ENCODE measurements at regions not wholly inside any gene's neighbourhood (a gene's known extent, or its start where the extent isn't known, plus 50 kb on each side); places are given as distances from the start of the nearest gene placed in this dataset.
A peak's percentile ranks its signal among the peaks of the same experiment; 100 is the strongest.
"Not testable (repeated sequence)": the region's sequence is repeated elsewhere in the genome, so short reads cannot be mapped to it uniquely, and the experiment has no call there.

DNA sequence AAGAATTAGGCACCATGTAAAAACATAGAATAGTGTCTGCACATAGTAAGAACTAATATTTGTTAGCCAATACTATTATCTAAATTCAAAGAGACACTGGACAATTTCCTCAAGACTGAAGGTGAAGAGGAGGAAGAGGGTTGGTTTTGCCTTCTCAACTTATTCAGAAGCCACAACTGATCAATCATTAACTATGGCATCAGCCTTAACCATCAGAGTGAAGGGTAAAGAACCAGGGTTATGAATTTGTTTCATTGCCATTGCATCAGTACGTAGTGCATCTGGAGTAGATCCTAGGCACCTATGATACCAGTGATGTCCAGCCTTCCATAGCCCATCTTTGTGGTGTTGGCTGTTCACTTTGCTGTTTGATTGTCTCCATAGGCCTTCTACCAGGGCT is 421.7 kb upstream of the DEPDC1 start:
- H3K4me3 ChIP-seq: no peak overlapping the region
- intact Hi-C loops (cut with DNase I): no loop called here
- H3K9me3 ChIP-seq: no peaks in the 10 kb centered on the region
- H3K27me3 ChIP-seq: no peaks in the 10 kb centered on the region
- TF ChIP-seq, protein P1, sequence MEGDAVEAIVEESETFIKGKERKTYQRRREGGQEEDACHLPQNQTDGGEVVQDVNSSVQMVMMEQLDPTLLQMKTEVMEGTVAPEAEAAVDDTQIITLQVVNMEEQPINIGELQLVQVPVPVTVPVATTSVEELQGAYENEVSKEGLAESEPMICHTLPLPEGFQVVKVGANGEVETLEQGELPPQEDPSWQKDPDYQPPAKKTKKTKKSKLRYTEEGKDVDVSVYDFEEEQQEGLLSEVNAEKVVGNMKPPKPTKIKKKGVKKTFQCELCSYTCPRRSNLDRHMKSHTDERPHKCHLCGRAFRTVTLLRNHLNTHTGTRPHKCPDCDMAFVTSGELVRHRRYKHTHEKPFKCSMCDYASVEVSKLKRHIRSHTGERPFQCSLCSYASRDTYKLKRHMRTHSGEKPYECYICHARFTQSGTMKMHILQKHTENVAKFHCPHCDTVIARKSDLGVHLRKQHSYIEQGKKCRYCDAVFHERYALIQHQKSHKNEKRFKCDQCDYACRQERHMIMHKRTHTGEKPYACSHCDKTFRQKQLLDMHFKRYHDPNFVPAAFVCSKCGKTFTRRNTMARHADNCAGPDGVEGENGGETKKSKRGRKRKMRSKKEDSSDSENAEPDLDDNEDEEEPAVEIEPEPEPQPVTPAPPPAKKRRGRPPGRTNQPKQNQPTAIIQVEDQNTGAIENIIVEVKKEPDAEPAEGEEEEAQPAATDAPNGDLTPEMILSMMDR (IDR thresholded peaks at IDR 0.05): no peak
- peak overlapping the region; percentile 26 to 49 for H3K27ac ChIP-seq
- no peaks in the 10 kb centered on the region for H3K36me3 ChIP-seq
- no peak for DNase-seq (ENCODE audit: low spot score in 2 of 2)
- peaks cover 0 to 19% of the 10 kb centered on the region in 2 donors for H3K4me1 ChIP-seq

DNA sequence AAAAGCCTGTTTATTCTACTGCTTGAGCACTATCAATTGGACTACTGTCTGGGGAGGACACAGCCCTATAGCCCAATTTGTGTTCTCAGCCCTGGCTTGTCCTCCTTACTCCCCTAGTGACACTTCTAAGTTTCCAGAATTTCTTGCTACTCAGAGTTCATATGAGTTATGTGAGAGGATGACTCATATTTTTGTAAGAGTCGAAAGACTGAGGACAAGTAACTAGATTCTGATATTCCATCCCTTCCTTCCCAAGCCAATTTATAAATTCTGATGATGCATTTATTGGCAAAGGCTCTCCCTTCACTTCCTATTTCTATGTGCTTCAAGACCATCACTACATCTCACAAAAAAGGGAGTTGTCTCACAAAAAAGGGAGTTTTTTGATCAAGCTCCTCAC is 422.2 kb upstream of the DEPDC1 start:
- no peaks in the 10 kb centered on the region for H3K36me3 ChIP-seq
- no peak overlapping the region for H3K4me3 ChIP-seq
- peaks cover 0 to 19% of the 10 kb centered on the region in 2 donors for H3K4me1 ChIP-seq
- no peaks in the 10 kb centered on the region for H3K9me3 ChIP-seq
- no peaks in the 10 kb centered on the region for H3K27me3 ChIP-seq
- intact Hi-C loops (cut with DNase I): no loop called here
- H3K27ac ChIP-seq: peak overlapping the region; percentile 26 to 63
- no peak for DNase-seq (ENCODE audit: low spot score in 2 of 2)
- TF ChIP-seq, protein P1 (IDR thresholded peaks at IDR 0.05): no peak

DNA sequence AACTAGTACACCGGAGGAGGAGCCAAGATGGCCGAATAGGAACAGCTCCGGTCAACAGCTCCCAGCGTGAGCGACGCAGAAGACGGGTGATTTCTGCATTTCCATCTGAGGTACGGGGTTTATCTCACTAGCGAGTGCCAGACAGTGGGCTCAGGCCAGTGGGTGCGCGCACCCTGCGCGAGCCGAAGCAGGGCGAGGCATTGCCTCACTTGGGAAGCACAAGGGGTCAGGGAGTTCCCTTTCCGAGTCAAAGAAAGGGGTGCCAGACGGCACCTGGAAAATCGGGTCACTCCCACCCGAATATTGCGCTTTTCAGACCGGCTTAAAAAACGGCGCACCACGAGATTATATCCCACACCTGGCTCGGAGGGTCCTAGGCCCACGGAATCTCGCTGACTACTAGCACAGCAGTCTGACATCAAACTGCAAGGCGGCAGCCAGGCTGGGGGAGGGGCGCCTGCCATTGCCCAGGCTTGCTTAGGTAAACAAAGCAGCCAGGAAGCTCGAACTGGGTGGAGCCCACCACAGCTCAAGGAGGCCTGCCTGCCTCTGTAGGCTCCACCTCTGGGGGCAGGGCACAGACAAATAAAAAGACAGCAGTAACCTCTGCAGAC is 426.7 kb upstream of the DEPDC1 start:
- H3K36me3 ChIP-seq; intact Hi-C loops (cut with DNase I); H3K4me1 ChIP-seq; DNase-seq (ENCODE audit: low spot score in 2 of 2); H3K27ac ChIP-seq; H3K27me3 ChIP-seq; H3K4me3 ChIP-seq; H3K9me3 ChIP-seq: not testable (repeated sequence)

DNA sequence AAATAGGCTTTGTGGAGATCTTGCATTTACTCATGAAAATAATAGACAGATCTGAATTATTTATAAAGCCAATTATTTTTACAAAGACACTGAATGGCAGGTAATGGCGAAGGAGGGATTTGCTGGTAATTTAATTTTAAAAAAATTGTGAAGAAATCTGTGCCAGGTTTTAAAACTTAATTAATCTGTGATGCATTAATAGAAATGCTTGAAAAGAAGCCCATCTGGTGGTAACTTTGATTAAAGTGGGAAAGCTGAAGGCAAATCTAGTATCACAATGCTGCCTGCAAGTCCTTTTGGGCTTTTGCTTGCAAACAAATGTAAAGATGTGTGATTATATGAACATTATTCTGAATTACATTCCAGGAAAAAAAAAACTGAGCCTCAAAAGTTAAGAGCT is 433.2 kb upstream of the DEPDC1 start:
- no peaks in the 10 kb centered on the region for H3K9me3 ChIP-seq
- DNase-seq (ENCODE audit: low spot score in 2 of 2): no peak
- no peak overlapping the region for H3K4me3 ChIP-seq
- no peaks in the 10 kb centered on the region for H3K4me1 ChIP-seq
- no peaks in the 10 kb centered on the region for H3K27me3 ChIP-seq
- intact Hi-C loops (cut with DNase I): no loop called here
- H3K36me3 ChIP-seq: no peaks in the 10 kb centered on the region
- TF ChIP-seq, protein P1 (IDR thresholded peaks at IDR 0.05): no peak
- H3K27ac ChIP-seq: no peak overlapping the region

DNA sequence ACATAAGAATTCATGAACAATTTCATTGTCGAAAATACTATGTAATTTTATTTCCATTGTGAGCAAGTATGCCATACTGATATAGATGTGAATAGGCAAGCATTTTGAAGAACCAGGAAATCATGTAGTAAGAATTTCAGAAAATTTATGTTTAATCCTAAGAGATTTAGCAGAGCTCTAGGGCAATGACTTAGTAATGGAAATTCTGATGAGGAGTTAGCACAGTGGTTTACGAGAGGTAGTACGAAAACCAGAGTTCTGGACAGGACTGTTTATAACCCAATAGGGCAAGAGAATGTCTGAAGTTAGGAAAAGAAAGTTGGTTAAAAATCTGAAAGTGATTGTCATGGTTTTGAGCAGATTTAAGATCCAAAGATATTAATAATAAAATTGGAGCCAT is 439.6 kb upstream of the DEPDC1 start:
- Histone ChIP-seq H3K36me3 (no peaks in the 10 kb centered on the region), H3K4me3 (no peak overlapping the region), H3K4me1 (no peaks in the 10 kb centered on the region), H3K27me3 (no peaks in the 10 kb centered on the region), H3K27ac (no peak overlapping the region), H3K9me3 (no peaks in the 10 kb centered on the region)
- intact Hi-C loops (cut with DNase I): no loop called here
- DNase-seq (ENCODE audit: low spot score in 2 of 2): no peak
- TF ChIP-seq, protein P1 (IDR thresholded peaks at IDR 0.05): no peak

DNA sequence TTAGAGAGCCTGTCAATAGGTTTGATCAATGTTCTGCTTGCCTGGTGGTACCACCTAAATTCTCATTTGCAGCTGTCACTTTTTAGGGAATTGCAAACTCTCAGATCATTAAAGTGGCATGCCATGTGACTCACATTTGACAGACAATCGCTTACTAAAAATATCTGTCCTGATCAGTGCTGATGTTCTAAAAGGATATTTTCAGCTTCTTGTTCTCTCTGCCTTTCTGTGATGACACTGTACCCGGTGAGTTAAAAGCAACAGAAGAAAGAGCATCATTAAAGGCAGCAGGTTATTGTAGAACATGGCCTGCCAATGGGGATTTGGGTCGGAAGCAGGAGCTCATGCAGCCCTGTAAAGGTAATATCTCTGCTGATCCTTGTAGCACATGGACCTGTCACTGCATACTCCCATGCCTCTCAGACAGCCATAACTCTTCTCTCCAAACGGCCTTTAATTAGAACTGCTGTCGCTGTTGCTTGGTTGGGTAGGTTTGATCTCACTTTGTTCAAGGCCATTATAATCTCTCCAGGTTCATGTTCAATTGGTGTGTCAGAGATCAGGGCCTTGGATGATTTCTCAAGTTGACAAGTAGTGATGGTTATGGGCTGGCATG is 441.3 kb upstream of the DEPDC1 start:
- Histone ChIP-seq H3K4me1 (no peaks in the 10 kb centered on the region), H3K36me3 (no peaks in the 10 kb centered on the region), H3K4me3 (no peak overlapping the region), H3K9me3 (no peaks in the 10 kb centered on the region), H3K27me3 (no peaks in the 10 kb centered on the region), H3K27ac (no peak overlapping the region)
- intact Hi-C loops (cut with DNase I): no loop called here
- no peak for DNase-seq (ENCODE audit: low spot score in 2 of 2)
- TF ChIP-seq, protein P1 (IDR thresholded peaks at IDR 0.05): no peak

All from ascending aorta (tissue), 2 donors.